GM12878 (cell line): ENCODE measurements at regions not wholly inside any gene's neighbourhood (a gene's known extent, or its start where the extent isn't known, plus 50 kb on each side); places are given as distances from the start of the nearest gene placed in this dataset.

Experiments
- ATAC-seq: fragments of 200-7000 bp; cut with Tn5 transposase; 3 replicates; pipeline ENCODE4 v1.9.1; 2020; ENCODE audit warnings: mild to moderate bottlenecking, moderate library complexity
- BruUV-seq: library from RNA; stranded (reverse); fragments of 400-500 nt; replicated peaks from 2 replicates; lab custom pipeline; 2021; lab: Mats Ljungman, UMichigan
- CTCF ChIA-PET: fragments of 300-600 bp; sonication (Branson Sonifier 250); formaldehyde crosslinking; extraction: SDS; loops from one replicate; lab custom pipeline; 2021; ENCODE audit warnings: inconsistent platforms; lab: Yijun Ruan, JAX
- POLR2A ChIA-PET: fragments of 350-600 bp; formaldehyde crosslinking; extraction: SDS; loops from one replicate; lab custom pipeline; 2021; ENCODE audit warnings: inconsistent platforms; lab: Charles Lee
- RAD21 ChIA-PET: fragments of 300-600 bp; sonication (Branson Sonifier 250); formaldehyde crosslinking; loops from one replicate; lab custom pipeline; 2023; ENCODE audit warnings: antibody characterized with exemption; ENCODE audit not compliant: unreplicated experiment; lab: Charles Lee
- SMC1A ChIA-PET: fragments of 300-600 bp; sonication (Branson Sonifier 250); formaldehyde crosslinking; loops from one replicate; lab custom pipeline; 2023; ENCODE audit not compliant: unreplicated experiment, uncharacterized antibody; lab: Charles Lee
- DNase-seq: peaks from one replicate; pipeline ENCODE4 v3.0.0-alpha.2; 2011; ENCODE audit warnings: low read depth, low spot score
- FAIRE-seq: peaks from 3 replicates; lab custom pipeline; 2011; peaks lifted over from hg19 to GRCh38; lab: Jason Lieb, UNC
- H2AFZ ChIP-seq: 2 replicates; pipeline ENCODE4 v1.6.0; 2011; ENCODE audit warnings: low read depth, low read length, control low read depth; ENCODE audit not compliant: control insufficient read depth
- H3K27ac ChIP-seq: 2 replicates; pipeline ENCODE4 v1.5.1; 2011; ENCODE audit warnings: control low read depth; ENCODE audit not compliant: control insufficient read depth, insufficient read depth
- H3K27me3 ChIP-seq, 2 experiments: replicated peaks in 1 of 2; 2 replicates each; pipeline versions ENCODE4 v1.6.0 to v1.6.1; 2011; ENCODE audit warnings: low read length in 1 of 2; ENCODE audit not compliant: control insufficient read depth in 2 of 2, insufficient read depth in 2 of 2
- H3K36me3 ChIP-seq, 2 experiments: 2 replicates each; pipeline ENCODE4 v1.5.1; 2011; ENCODE audit warnings: low read length in 1 of 2; ENCODE audit not compliant: control insufficient read depth in 2 of 2, insufficient read depth in 2 of 2
- H3K4me1 ChIP-seq: 2 replicates; pipeline ENCODE4 v1.6.1; 2011; ENCODE audit warnings: mild to moderate bottlenecking, low read length, moderate library complexity, mixed read lengths; ENCODE audit not compliant: control insufficient read depth, insufficient read depth
- H3K4me2 ChIP-seq: 2 replicates; pipeline ENCODE4 v1.6.0; 2011; ENCODE audit warnings: control low read depth; ENCODE audit not compliant: control insufficient read depth, insufficient read depth
- H3K4me3 ChIP-seq: fragments of 200-600 bp; sonication (generic); 2 replicates; pipeline ENCODE4 v1.5.1; 2016
- H3K79me2 ChIP-seq: 2 replicates; pipeline ENCODE4 v1.6.0; 2011; ENCODE audit warnings: low read length; ENCODE audit not compliant: control insufficient read depth, insufficient read depth
- H3K9ac ChIP-seq: 2 replicates; pipeline ENCODE4 v1.8.0; 2011; ENCODE audit warnings: low read length, control low read depth, mixed read lengths; ENCODE audit not compliant: control insufficient read depth, insufficient read depth
- H3K9me3 ChIP-seq: replicated peaks from 3 replicates; pipeline ENCODE4 v1.5.1; 2011; ENCODE audit warnings: mild to moderate bottlenecking, low read length; ENCODE audit not compliant: control insufficient read depth, insufficient read depth
- H4K20me1 ChIP-seq: 2 replicates; pipeline ENCODE4 v1.6.0; 2011; ENCODE audit not compliant: control insufficient read depth, insufficient read depth
- CEBPB ChIP-seq, 2 experiments: fragments of 150-350 bp in 1 of 2; IDR thresholded peaks; 2 replicates each; pipeline ENCODE4 v1.6.1; 2012 to 2014; ENCODE audit warnings: low read depth in 2 of 2, low read length in 2 of 2, borderline replicate concordance in 1 of 2, inconsistent platforms in 1 of 2
- DPF2 ChIP-seq: fragments of 450-650 bp; IDR thresholded peaks from 2 replicates; pipeline ENCODE4 v1.6.1; 2017; ENCODE audit warnings: mild to moderate bottlenecking
- EED ChIP-seq: sonication (generic); IDR thresholded peaks from 2 replicates; pipeline ENCODE4 v1.6.1; 2016; ENCODE audit warnings: antibody characterized with exemption, low read depth
- GATAD2B ChIP-seq: fragments of 450-650 bp; conservative IDR thresholded peaks from 2 replicates; pipeline ENCODE4 v1.6.1; 2017; ENCODE audit warnings: low read depth, mild to moderate bottlenecking, moderate library complexity
- HDAC2 ChIP-seq: fragments of 200-600 bp; sonication (generic); IDR thresholded peaks from 2 replicates; pipeline ENCODE4 v1.6.1; 2017
- JUNB ChIP-seq: IDR thresholded peaks from 2 replicates; pipeline ENCODE4 v1.6.1; 2016; ENCODE audit warnings: antibody characterized with exemption, mild to moderate bottlenecking
- KAT2A ChIP-seq: conservative IDR thresholded peaks from 2 replicates; pipeline ENCODE4 v1.6.1; 2011; ENCODE audit warnings: low read depth, low read length; ENCODE audit not compliant: control insufficient read depth
- LARP7 ChIP-seq: fragments of 450-650 bp; IDR thresholded peaks from 2 replicates; pipeline ENCODE4 v1.6.1; 2017; ENCODE audit warnings: mild to moderate bottlenecking
- MTA3 ChIP-seq: IDR thresholded peaks from 2 replicates; pipeline ENCODE4 v1.6.1; 2012; ENCODE audit warnings: low read length, inconsistent platforms, borderline replicate concordance
- PAX5 ChIP-seq: IDR thresholded peaks from 2 replicates; pipeline ENCODE4 v1.6.1; 2011; ENCODE audit warnings: low read depth, low read length, borderline replicate concordance
- SMAD5 ChIP-seq: IDR thresholded peaks from 2 replicates; pipeline ENCODE4 v1.6.1; 2016; ENCODE audit warnings: antibody characterized with exemption, low read depth
- SMARCA5 ChIP-seq: fragments of 450-650 bp; IDR thresholded peaks from 2 replicates; pipeline ENCODE4 v1.6.1; 2017; ENCODE audit warnings: mild to moderate bottlenecking
- SRF ChIP-seq, 2 experiments: IDR thresholded peaks; 2 replicates each; pipeline ENCODE4 v1.6.1; 2011; ENCODE audit warnings: low read depth in 2 of 2, low read length in 2 of 2, mild to moderate bottlenecking in 1 of 2, moderate library complexity in 1 of 2
- ZNF207 ChIP-seq: fragments of 450-650 bp; IDR thresholded peaks from 2 replicates; pipeline ENCODE4 v1.6.1; 2014; ENCODE audit warnings: antibody characterized with exemption, mild to moderate bottlenecking, borderline replicate concordance
- ZNF24 ChIP-seq: fragments of 450-650 bp; IDR thresholded peaks from 2 replicates; pipeline ENCODE4 v1.6.1; 2017; ENCODE audit warnings: antibody characterized with exemption, mild to moderate bottlenecking
- WGBS: methylation state at CpG from one replicate; pipeline ENCODE4 v1.1.6; 2016; ENCODE audit warnings: low lambda C conversion rate; ENCODE audit not compliant: insufficient replicate concordance, insufficient coverage; ENCODE audit errors: missing lambda C conversion rate; 5-methylcytosine and 5-hydroxymethylcytosine counted together
- in situ Hi-C: fragments of 300-500 bp; cut with MboI; formaldehyde crosslinking; loops from 9 replicates; pipeline ENCODE4 v1.14.3; 2018; ENCODE audit warnings: mixed read lengths
- intact Hi-C: fragments of 100-400 bp; cut with micrococcal nuclease; formaldehyde crosslinking; loops from one replicate; pipeline ENCODE4 v1.14.2; 2022; ENCODE audit not compliant: unreplicated experiment
- TF ChIP-seq, protein P1 (sequence below): fragments of 450-650 bp; IDR thresholded peaks from 2 replicates; pipeline ENCODE4 v1.6.1; 2017; ENCODE audit warnings: mild to moderate bottlenecking, low read depth, inconsistent platforms; ENCODE audit not compliant: poor library complexity, severe bottlenecking
- TF ChIP-seq, protein P2 (sequence below): IDR thresholded peaks from 2 replicates; pipeline ENCODE4 v1.6.1; 2011; ENCODE audit warnings: low read depth, mild to moderate bottlenecking, low read length, moderate library complexity, borderline replicate concordance; ENCODE audit errors: extremely low read depth

DNA sequence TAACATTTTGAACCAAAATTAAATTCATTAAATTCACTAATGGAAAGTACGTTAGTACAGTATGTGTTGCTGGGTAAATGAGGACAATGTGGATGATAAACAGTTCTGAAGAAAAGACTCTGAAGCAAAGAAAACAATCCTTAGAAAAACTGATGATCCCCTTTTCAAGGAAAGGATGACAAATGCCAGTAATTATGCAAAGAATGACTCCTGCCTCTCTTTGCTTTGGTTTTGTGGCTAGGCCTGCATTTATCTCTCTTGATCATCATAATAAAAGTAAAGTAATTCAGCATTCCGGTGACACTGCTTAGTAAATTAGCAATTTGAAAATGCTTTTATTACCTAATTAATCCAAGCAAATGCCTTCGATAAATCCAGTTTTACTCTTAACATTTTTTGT, 652.2 kb upstream of the DIPK2B start:
- in situ Hi-C loops: no loop called here
- H3K79me2 ChIP-seq: no peaks in the 10 kb centered on the region
- DNase-seq (no peak), ATAC-seq (no peak), FAIRE-seq (no peak)
- no TSS peak for BruUV-seq
- intact Hi-C loops: no loop called here
- ChIA-PET SMC1A (no interaction called here), CTCF (no interaction called here), RAD21 (no interaction called here), POLR2A (no interaction called here)
- H3K9me3 ChIP-seq: no peaks in the 10 kb centered on the region
- TF ChIP-seq MTA3 (no peak), ZNF24 (no peak), SMARCA5 (no peak), SRF (IDR thresholded peaks at IDR 0.05; ENCODE audit: low read depth in 2 of 2, low read length in 2 of 2) (no peak), SMAD5 (no peak), CEBPB (IDR thresholded peaks at IDR 0.05; ENCODE audit: borderline replicate concordance in 1 of 2, low read depth in 2 of 2, low read length in 2 of 2) (no peak), JUNB (no peak), DPF2 (no peak), EED (no peak), HDAC2 (no peak), PAX5 (no peak), ZNF207 (no peak), KAT2A (no peak), LARP7 (no peak), GATAD2B (no peak)
- TF ChIP-seq, protein P1, sequence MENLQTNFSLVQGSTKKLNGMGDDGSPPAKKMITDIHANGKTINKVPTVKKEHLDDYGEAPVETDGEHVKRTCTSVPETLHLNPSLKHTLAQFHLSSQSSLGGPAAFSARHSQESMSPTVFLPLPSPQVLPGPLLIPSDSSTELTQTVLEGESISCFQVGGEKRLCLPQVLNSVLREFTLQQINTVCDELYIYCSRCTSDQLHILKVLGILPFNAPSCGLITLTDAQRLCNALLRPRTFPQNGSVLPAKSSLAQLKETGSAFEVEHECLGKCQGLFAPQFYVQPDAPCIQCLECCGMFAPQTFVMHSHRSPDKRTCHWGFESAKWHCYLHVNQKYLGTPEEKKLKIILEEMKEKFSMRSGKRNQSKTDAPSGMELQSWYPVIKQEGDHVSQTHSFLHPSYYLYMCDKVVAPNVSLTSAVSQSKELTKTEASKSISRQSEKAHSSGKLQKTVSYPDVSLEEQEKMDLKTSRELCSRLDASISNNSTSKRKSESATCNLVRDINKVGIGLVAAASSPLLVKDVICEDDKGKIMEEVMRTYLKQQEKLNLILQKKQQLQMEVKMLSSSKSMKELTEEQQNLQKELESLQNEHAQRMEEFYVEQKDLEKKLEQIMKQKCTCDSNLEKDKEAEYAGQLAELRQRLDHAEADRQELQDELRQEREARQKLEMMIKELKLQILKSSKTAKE: no peak
- TF ChIP-seq, protein P2, sequence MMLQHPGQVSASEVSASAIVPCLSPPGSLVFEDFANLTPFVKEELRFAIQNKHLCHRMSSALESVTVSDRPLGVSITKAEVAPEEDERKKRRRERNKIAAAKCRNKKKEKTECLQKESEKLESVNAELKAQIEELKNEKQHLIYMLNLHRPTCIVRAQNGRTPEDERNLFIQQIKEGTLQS: no peak
- no peak overlapping the region for H3K4me3 ChIP-seq
- no peaks in the 10 kb centered on the region for H3K36me3 ChIP-seq
- no peaks in the 10 kb centered on the region for H3K4me1 ChIP-seq
- H3K27me3 ChIP-seq: peaks cover 1 to 6% of the 10 kb centered on the region in 2 experiments; a peak in 1 of 4 replicates
- no peak overlapping the region for H2AFZ ChIP-seq
- no peak overlapping the region for H3K9ac ChIP-seq
- H3K27ac ChIP-seq: no peak overlapping the region
- no peaks in the 10 kb centered on the region for H4K20me1 ChIP-seq
- no peak overlapping the region for H3K4me2 ChIP-seq
- WGBS: 49% methylated on average over 3 of the region's 3 CpGs
